GM12891 (cell line): ENCODE measurements at regions not wholly inside any gene's neighbourhood (a gene's known extent, or its start where the extent isn't known, plus 50 kb on each side); places are given as distances from the start of the nearest gene placed in this dataset.

ENCODE experiments used
- POLR2A ChIP-seq: IDR thresholded peaks from 2 replicates; pipeline ENCODE4 v1.6.1; 2011; ENCODE audit warnings: low read depth, low read length, control low read depth
- POLR2AphosphoS5 ChIP-seq: IDR thresholded peaks from 2 replicates; pipeline ENCODE4 v1.6.1; 2011; ENCODE audit warnings: low read depth, low read length, control low read depth
- POU2F2 ChIP-seq: IDR thresholded peaks from 2 replicates; pipeline ENCODE4 v1.6.1; 2011; ENCODE audit warnings: low read depth, mild to moderate bottlenecking, control low read depth, low read length, moderate library complexity
- TAF1 ChIP-seq: IDR thresholded peaks from 2 replicates; pipeline ENCODE4 v1.6.1; 2011; ENCODE audit warnings: low read depth, low read length, control low read depth

GRCh38 chr6:22749696-22750095 is 180.3 kb downstream of the HDGFL1 start:
- TF ChIP-seq POLR2AphosphoS5 (no peak), POLR2A (no peak), POU2F2 (no peak), TAF1 (no peak)
